Endothelial cell of umbilical vein (primary cell): ENCODE measurements at regions not wholly inside any gene's neighbourhood (a gene's known extent, or its start where the extent isn't known, plus 50 kb on each side); places are given as distances from the start of the nearest gene placed in this dataset.

Source experiments
- BruUV-seq: library from RNA; stranded (reverse); fragments of 400-500 nt; replicated peaks from 2 replicates; lab custom pipeline; 2021; lab: Mats Ljungman, UMichigan
- CTCF ChIA-PET: fragments of 300-600, 350-600 bp; sonication (Branson Sonifier 250); formaldehyde crosslinking; loops from one replicate; lab custom pipeline; 2021; ENCODE audit warnings: antibody characterized with exemption, inconsistent platforms; lab: Charles Lee
- POLR2A ChIA-PET: fragments of 300-600, 350-600 bp; sonication (Branson Sonifier 250); formaldehyde crosslinking; loops from one replicate; lab custom pipeline; 2021; ENCODE audit warnings: antibody characterized with exemption, inconsistent platforms; lab: Charles Lee
- DNase-seq: peaks from one replicate; pipeline ENCODE4 v3.0.0-alpha.2; 2011; ENCODE audit warnings: low read depth, low spot score
- FAIRE-seq: peaks from 2 replicates; lab custom pipeline; 2011; peaks lifted over from hg19 to GRCh38; lab: Jason Lieb, UNC
- H2AFZ ChIP-seq: 2 replicates; pipeline ENCODE4 v1.6.0; 2012; ENCODE audit warnings: low read depth, low read length, control low read depth, inconsistent platforms
- H3K27ac ChIP-seq: 2 replicates; pipeline ENCODE4 v1.5.1; 2011; ENCODE audit warnings: low read depth, mild to moderate bottlenecking, control low read depth, low read length, moderate library complexity; ENCODE audit not compliant: insufficient read depth
- H3K27me3 ChIP-seq, 2 experiments: 2 replicates each; pipeline versions ENCODE4 v1.6.0 to v1.6.1; 2011; ENCODE audit warnings: low read length in 2 of 2, mixed read lengths in 1 of 2; ENCODE audit not compliant: control insufficient read depth in 2 of 2, insufficient read depth in 2 of 2
- H3K36me3 ChIP-seq, 2 experiments: 2 replicates in 1 of 2; 3 replicates in 1 of 2; pipeline ENCODE4 v1.5.1; 2011; ENCODE audit warnings: low read length in 2 of 2, mild to moderate bottlenecking in 1 of 2, moderate library complexity in 1 of 2; ENCODE audit not compliant: control insufficient read depth in 2 of 2, insufficient read depth in 2 of 2; ENCODE audit errors: extremely low read depth in 1 of 2
- H3K4me1 ChIP-seq: 3 replicates; pipeline ENCODE4 v1.5.1; 2011; ENCODE audit warnings: mild to moderate bottlenecking, low read length; ENCODE audit not compliant: control insufficient read depth, insufficient read depth; ENCODE audit errors: extremely low read depth
- H3K4me2 ChIP-seq: 2 replicates; pipeline ENCODE4 v1.6.1; 2011; ENCODE audit warnings: low read length, control low read depth, mixed read lengths; ENCODE audit not compliant: insufficient read depth
- H3K4me3 ChIP-seq, 3 experiments: fragments of 200-600 bp in 1 of 3; sonication (generic), shearing (Covaris generic) in 1 of 3; replicated peaks in 1 of 3; 2 replicates each; pipeline ENCODE4 v1.5.1; 2011 to 2016; ENCODE audit warnings: control low read depth in 3 of 3, low read length in 3 of 3, mild to moderate bottlenecking in 2 of 3, inconsistent platforms in 1 of 3, low read depth in 1 of 3, moderate library complexity in 1 of 3; ENCODE audit not compliant: insufficient read depth in 1 of 3
- H3K79me2 ChIP-seq: 2 replicates; pipeline ENCODE4 v1.6.0; 2012; ENCODE audit warnings: low read length, inconsistent platforms; ENCODE audit not compliant: control insufficient read depth, insufficient read depth
- H3K9ac ChIP-seq: replicated peaks from 2 replicates; pipeline ENCODE3; 2011; ENCODE audit warnings: low read length, control low read depth; ENCODE audit not compliant: insufficient read depth; ENCODE audit errors: extremely low read depth
- H3K9me1 ChIP-seq: replicated peaks from 3 replicates; pipeline ENCODE4 v1.6.0; 2011; ENCODE audit warnings: mild to moderate bottlenecking, low read length; ENCODE audit not compliant: control insufficient read depth, insufficient read depth; ENCODE audit errors: extremely low read depth
- H3K9me3 ChIP-seq: replicated peaks from 2 replicates; pipeline ENCODE4 v1.5.1; 2012; ENCODE audit warnings: low read length, inconsistent platforms; ENCODE audit not compliant: control insufficient read depth, insufficient read depth
- H4K20me1 ChIP-seq: replicated peaks from 2 replicates; pipeline ENCODE3; 2011; ENCODE audit warnings: mild to moderate bottlenecking, low read length; ENCODE audit not compliant: control insufficient read depth, insufficient read depth; ENCODE audit errors: extremely low read depth
- EZH2 ChIP-seq: IDR thresholded peaks from 2 replicates; pipeline ENCODE4 v1.6.1; 2012; ENCODE audit warnings: borderline replicate concordance, low read depth, mild to moderate bottlenecking, moderate library complexity, low read length, inconsistent platforms; ENCODE audit not compliant: severe bottlenecking
- FOS ChIP-seq: IDR thresholded peaks from 2 replicates; pipeline ENCODE4 v1.6.1; 2011; ENCODE audit warnings: mild to moderate bottlenecking, low read length, moderate library complexity, borderline replicate concordance; ENCODE audit not compliant: insufficient read depth
- GATA2 ChIP-seq: IDR thresholded peaks from 2 replicates; pipeline ENCODE4 v1.7.0; 2011; ENCODE audit warnings: low read depth, mild to moderate bottlenecking, moderate library complexity, mixed read lengths, low read length; ENCODE audit not compliant: insufficient read length, insufficient read depth
- JUN ChIP-seq: IDR thresholded peaks from 2 replicates; pipeline ENCODE4 v1.6.1; 2011; ENCODE audit warnings: borderline replicate concordance, low read depth; ENCODE audit not compliant: insufficient read length, insufficient read depth
- MAX ChIP-seq: IDR thresholded peaks from 2 replicates; pipeline ENCODE4 v1.6.1; 2011; ENCODE audit not compliant: insufficient read depth, insufficient read length
- MYC ChIP-seq: IDR thresholded peaks from one replicate; pipeline ENCODE4 v1.6.1; 2011; ENCODE audit warnings: mild to moderate bottlenecking, low read depth, low read length
- POLR2A ChIP-seq: IDR thresholded peaks from 2 replicates; pipeline ENCODE4 v1.6.1; 2012; ENCODE audit warnings: low read depth, mild to moderate bottlenecking, control low read depth, low read length
- POLR2AphosphoS5 ChIP-seq: IDR thresholded peaks from 2 replicates; pipeline ENCODE4 v1.6.1; 2012; ENCODE audit warnings: low read depth, mild to moderate bottlenecking, control low read depth, low read length, moderate library complexity; ENCODE audit not compliant: insufficient read depth
- dilution Hi-C: fragments of 300-500 bp; cut with MboI; formaldehyde crosslinking; loops from one replicate; pipeline ENCODE4 v1.15.0; 2019; ENCODE audit warnings: low sequenced_read_pairs; ENCODE audit not compliant: extremely low pct_ligation_motif_present
- intact Hi-C: fragments of 100-400 bp; cut with micrococcal nuclease; formaldehyde crosslinking; loops from one replicate; pipeline ENCODE4 v1.10.0; 2022
- TF ChIP-seq, protein P1 (sequence below), 2 donors: IDR thresholded peaks; 1 replicate in 1 of 2; 2 replicates in 1 of 2; pipeline ENCODE4 v1.5.1; 2011; ENCODE audit warnings: low read length in 2 of 2, mild to moderate bottlenecking in 2 of 2, moderate library complexity in 2 of 2, control low read depth in 1 of 2, inconsistent platforms in 1 of 2, low read depth in 1 of 2; ENCODE audit not compliant: insufficient read depth in 1 of 2; ENCODE audit errors: extremely low read depth in 1 of 2

DNA sequence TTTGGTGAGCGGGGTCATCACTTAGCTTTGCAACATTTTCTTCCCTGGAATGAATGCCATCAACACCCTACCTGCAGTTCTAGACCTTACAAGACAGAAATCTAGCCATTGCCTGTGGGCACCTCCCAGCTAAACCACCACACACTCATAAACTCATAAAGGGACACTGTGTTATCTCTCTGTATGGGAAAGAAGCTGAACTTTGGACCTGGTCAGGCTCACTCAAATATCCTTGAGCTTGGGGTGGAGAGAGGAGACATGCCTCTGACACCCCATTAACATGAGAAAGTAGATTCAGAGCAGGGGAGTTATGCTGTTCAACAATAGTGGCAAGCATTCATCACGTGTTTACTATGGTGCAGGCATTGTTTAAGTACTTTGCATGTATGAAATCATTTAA lies 205.6 kb downstream of the ZNF462 start:
- Histone ChIP-seq H3K9me1 (no peaks in the 10 kb centered on the region), H3K79me2 (no peaks in the 10 kb centered on the region), H3K4me3 (no peak overlapping the region), H4K20me1 (no peaks in the 10 kb centered on the region), H3K27ac (no peak overlapping the region), H3K4me1 (no peaks in the 10 kb centered on the region), H2AFZ (no peak overlapping the region), H3K27me3 (no peaks in the 10 kb centered on the region), H3K36me3 (no peaks in the 10 kb centered on the region), H3K4me2 (no peak overlapping the region), H3K9ac (no peak overlapping the region), H3K9me3 (no peaks in the 10 kb centered on the region)
- intact Hi-C loops: no loop called here
- no TSS peak for BruUV-seq
- no peak for TF ChIP-seq JUN
- no peak for TF ChIP-seq POLR2AphosphoS5
- TF ChIP-seq, protein P1, sequence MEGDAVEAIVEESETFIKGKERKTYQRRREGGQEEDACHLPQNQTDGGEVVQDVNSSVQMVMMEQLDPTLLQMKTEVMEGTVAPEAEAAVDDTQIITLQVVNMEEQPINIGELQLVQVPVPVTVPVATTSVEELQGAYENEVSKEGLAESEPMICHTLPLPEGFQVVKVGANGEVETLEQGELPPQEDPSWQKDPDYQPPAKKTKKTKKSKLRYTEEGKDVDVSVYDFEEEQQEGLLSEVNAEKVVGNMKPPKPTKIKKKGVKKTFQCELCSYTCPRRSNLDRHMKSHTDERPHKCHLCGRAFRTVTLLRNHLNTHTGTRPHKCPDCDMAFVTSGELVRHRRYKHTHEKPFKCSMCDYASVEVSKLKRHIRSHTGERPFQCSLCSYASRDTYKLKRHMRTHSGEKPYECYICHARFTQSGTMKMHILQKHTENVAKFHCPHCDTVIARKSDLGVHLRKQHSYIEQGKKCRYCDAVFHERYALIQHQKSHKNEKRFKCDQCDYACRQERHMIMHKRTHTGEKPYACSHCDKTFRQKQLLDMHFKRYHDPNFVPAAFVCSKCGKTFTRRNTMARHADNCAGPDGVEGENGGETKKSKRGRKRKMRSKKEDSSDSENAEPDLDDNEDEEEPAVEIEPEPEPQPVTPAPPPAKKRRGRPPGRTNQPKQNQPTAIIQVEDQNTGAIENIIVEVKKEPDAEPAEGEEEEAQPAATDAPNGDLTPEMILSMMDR (IDR thresholded peaks at IDR 0.05; ENCODE audit: extremely low read depth in 1 of 2, insufficient read depth in 1 of 2, low read depth in 1 of 2, low read length in 2 of 2): no peak
- TF ChIP-seq FOS: no peak
- no peak for TF ChIP-seq MYC
- TF ChIP-seq POLR2A: no peak
- no peak for TF ChIP-seq GATA2
- TF ChIP-seq EZH2: no peak
- TF ChIP-seq MAX: no peak
- FAIRE-seq: no peak
- ChIA-PET POLR2A (no interaction called here), CTCF (interaction anchor here (1.2 kb wide), 1 partner anchor 10 kb away, joined by 3 read pairs; no protein-coding TSS in a partner anchor)
- dilution Hi-C loops: no loop called here
- DNase-seq: no peak
